Putamen (tissue), 1 donor: ENCODE measurements at regions not wholly inside any gene's neighbourhood (a gene's known extent, or its start where the extent isn't known, plus 50 kb on each side); places are given as distances from the start of the nearest gene placed in this dataset.

ENCODE experiments used
- DNase-seq: peaks from one replicate; pipeline ENCODE4 v3.0.0-alpha.2; 2016; ENCODE audit warnings: low spot score

DNA sequence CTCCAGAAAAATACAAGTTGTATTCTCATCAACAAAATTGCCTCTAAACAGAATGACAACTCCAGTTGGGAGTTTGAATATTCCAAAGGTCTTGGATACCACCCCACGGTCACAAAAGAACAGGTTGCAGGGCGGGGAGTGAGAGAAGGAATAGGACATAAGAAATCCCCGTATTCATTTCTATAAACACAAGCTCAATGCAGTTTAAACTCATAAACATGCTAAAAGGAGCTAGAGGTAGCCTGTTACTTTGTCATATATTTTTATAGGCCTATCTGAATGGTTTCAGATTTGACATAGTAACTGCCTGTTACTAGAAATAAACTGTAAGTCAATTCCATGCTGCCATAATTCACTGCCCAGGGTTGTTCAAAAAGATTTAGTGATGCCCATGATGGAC, 567.5 kb downstream of the BCL11A start:
- no peak for DNase-seq

DNA sequence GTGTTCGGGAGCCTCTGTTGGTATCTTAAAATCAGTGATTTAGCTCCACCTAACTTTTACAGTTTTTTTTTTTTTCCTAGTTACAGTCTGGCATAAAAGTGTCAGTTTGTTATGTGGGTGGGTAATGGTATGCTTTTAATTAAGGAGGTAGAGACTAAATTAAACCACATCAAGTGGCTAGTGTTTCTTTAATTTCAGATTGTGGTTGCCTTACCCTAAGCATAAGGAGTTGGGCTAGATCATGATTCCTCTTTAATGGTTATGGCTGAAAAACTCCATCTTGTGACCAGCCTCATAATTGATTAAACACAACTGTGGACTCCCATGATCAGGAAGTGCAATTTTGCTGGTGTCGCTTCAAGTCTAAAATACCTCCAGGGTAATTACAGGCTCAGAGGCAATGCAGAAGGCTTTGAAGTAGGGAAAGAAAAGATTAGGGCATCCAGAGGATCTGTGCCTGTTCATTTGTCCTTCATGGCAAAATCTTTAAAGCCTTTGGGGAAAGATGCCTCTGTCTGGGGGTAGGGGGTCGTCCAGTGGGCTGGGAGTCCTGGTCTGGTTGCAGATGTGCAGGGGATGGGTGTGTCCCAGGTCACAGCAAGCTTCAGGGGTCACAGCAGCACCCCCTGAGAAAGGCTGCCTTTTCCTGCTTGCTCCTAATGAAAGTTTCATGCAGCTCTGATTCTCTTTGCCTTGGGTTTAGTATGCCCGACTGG, 579.2 kb downstream of the BCL11A start:
- no peak for DNase-seq

DNA sequence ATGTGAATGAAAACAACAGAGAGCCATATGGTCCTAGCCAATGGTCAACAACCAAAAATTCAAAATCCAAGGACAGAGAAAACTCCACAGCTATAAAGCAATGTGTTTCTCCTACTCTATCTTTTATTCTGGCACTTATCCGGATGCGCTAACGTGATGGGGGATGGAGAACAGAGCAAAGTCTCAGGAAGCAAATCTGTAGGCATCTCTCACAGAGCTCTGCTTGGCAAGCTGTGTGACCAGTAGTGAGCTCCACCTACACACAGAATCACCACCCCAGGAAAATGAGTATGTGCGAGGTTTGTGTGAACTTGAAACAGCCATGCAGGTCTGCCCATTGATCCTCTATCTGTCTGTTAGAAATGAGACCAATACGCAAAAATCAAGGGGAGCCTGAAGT, 584.3 kb downstream of the BCL11A start:
- no peak for DNase-seq

DNA sequence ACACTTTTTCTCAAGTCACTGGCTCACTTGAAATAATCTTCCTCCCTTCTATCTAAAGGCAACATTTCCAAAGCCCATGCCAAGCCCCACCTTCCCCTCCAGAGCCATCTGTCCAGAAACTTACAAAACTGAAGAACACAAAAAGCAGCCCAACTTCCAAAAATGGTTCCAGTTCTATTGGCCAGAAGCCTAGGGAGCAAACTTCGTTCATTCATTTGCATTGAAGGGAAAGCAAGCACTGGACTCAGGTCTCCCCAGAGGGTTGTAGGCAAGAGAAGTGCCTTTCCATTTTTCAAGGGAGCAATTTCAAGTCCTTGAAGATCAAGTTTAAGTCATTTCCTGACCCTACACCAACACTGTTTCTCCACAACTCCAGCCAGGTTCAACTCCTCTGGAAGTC, 585.0 kb downstream of the BCL11A start:
- DNase-seq: no peak

DNA sequence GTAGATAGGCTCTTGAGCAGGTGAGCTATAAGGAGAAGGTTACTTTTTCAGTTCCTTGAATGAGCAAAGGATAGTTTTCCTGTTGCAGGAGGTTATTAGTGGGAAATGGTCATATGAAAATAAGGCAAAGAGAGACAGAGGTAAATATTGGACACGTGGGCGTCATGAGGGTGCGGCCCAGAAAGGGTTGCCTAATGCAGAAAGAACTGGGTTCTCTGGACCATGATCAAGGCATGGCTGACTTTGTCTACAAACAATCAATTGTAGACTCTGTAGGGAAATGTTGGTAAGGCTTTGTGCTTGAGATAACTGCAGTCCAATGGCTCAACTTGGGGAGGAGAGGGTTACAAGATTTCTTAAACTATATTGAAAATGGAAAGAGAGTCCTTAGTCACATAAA, 585.8 kb downstream of the BCL11A start:
- DNase-seq: no peak

DNA sequence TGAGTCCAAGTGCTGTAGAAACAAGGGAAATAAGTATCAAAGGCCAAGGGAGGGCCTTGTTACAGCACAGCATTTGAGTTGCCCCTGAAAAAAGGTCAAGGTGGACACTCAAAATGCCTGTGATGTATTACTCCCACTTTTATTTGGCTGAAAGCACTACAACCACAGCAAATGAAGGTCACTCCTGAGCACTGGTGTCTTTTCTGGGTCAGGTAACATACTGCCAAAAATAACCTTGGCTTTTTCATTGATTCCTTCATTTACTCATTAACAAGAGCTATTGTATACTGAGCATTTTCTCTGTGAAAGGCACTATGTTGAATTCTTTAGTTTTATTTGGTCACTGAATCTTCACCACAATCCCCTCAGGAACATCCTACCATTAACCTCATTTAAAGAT, 590.3 kb downstream of the BCL11A start:
- DNase-seq: no peak

DNA sequence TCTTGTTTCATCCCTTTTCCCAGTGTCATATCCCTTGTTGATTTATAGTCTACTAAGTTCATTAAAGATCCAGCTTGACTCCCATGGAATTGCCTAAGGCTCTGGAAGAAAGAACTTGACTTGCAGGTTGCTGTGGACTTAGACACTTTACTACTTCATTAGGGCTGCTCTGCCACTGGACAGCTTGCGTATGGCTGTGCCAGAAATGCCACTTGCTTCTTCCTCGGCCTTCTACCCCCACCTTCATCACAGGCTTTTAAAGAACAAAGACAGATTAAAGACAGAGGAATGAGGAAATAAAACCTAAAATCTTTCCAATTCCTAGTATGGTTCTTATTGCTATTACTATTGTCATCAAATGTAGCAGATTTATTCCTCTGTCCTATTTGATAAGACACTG, 591.7 kb downstream of the BCL11A start:
- DNase-seq: no peak

DNA sequence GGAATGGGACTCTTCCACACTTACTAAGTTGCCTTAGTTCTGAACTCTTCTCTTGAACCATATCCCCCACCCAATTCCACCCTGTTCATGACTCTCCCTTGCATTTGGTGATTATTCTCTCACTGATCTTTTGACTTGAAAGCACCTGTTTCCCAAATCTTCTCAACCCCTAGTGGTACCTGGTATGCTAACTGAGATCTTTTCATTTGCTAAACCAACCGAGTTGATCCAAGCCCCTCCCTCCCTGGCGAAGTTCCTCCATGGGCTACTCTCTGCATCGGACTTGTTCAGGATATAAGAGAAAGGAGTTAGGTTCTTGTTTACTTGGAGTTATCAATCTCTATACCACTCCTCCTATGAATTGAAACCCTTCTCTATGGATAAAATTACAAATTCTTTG, 593.5 kb downstream of the BCL11A start:
- DNase-seq: no peak

DNA sequence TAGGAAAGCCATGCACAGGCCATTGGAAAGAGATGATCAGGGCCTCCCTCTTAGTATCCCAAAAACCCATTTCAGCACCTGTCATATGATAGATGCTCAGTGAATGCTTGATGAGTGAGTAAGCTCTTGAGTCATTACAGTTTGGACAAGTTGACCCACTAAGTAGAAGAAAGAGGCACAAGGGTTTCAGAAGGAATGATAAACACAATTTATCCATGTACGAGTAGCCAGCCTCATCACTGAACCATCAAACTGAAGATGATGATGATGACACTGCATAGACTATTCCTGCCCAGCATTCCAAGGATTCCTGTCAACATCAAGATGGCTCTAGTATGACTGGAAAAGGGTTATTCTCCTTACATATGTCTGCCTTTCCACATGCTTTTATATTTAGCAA, 596.0 kb downstream of the BCL11A start:
- no peak for DNase-seq

DNA sequence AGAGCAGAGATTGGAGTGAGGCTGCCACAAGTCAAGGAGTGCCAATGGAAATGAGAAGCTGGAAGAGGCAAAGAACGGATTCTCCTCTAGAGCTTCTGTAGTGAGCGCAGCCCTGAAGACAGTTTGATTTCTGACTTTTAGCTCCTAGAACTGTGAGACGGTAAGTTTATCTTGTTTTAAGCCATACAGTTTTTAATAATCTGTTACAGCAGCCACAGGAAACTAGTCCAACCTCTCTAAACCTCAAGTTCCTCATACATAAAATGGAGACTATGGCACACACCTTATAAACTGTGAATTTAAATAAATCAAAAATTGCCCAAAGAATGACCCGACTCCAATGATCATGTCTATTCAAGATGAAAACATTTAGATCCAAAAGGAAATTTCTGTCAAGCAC, 596.5 kb downstream of the BCL11A start:
- no peak for DNase-seq

DNA sequence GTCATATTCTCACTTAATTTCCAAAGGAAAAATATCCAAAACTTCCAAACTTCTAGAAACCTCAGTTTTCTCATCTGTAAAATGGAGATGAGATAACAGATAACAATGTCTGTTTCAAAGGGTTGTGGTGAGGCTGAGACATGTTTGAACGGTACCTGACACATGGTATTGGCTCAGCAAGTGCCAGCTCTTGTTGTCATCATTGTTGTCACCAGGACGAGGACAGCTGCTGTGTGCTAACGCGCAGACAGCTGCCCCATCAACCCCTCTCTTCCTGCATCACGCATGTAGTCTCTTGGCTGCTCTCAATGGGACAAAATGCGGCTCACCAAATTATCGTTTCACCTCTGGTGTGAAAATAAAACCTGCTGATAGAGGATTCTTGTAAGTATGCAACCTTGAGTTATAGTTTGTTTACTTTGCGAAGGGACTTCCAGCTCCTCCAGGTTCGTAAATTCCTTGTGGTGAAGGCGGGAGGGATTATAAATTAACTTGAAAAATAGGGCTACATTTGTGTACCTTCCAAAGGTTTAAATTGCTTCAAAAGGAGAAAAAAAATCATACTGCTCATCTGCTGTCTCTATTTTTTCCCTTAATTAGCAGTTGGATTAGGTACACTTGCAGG, 605.4 kb downstream of the BCL11A start:
- DNase-seq: no peak

DNA sequence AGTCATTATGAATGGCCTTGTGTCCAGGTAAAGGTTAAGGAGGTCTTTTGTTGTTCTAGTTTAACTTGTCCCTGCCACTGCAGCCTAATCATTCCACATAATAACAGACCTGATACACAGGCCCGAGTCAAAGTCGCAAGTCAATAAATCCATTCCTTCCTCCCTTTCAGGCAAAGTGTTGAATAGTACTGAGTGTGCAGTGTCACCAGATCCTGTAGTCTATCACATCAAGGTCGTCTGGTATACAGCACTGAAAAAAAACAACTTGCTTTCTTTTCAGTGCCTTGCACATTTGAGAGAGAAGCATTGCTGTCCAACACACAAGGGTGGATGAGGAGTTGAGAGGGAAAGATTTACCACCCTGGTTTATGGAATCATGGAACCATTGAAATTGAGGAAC, 606.2 kb downstream of the BCL11A start:
- no peak for DNase-seq

DNA sequence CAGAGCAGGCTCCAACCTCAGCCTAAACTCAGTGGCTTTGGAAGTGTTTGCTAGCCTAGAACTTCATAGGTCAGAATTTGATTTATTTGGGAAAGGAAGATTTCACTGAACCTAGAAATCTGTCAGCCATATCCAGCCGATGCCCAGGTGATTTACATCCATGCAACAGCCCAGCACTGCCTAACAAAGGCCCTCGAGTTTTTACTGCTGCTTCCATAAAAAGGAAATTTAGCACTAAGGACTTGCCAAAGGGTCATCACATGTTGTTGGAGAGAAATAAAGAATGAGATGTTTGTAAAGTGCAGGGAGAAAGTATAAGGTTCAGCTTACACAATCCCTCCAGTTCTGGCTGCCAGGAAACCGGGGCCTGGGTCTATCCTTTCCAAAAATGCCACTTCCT, 614.2 kb downstream of the BCL11A start:
- DNase-seq: no peak

DNA sequence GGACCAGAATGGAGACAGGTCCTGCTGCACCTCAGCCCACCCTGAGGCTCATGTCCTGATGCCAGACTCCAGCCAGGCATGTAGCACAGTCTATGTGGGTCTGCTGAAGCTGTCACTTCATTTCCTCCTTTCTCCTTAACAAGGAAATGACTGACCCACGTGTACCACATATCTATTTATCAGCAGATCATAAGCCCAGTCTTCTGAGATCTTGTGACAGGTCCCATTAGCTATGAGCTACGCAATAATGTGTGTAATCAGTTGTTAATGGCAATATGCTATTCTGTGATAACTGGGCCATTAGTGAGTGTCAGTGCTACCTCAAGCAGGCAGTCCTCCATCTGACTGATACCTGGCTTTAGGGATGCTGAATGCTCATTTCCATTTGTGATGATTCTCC, 615.3 kb downstream of the BCL11A start:
- no peak for DNase-seq

DNA sequence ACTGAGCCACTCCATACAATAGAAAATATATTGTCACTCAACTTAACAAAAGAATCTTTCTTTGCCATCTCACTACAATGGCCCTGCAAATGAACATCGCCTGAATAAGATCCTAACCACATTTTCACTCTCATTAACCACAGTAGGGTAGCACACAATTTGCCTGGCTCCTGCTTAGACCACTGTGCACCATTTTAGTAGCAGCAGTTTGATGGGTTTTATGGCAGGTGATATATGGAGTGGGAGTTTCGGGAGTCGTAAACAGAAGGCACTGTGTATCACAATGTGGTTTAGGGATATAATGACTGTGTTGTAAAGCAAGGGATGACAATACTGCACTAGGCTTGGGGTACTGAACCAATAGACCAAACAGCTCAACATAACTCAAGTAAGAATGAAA, 617.4 kb downstream of the BCL11A start:
- no peak for DNase-seq

DNA sequence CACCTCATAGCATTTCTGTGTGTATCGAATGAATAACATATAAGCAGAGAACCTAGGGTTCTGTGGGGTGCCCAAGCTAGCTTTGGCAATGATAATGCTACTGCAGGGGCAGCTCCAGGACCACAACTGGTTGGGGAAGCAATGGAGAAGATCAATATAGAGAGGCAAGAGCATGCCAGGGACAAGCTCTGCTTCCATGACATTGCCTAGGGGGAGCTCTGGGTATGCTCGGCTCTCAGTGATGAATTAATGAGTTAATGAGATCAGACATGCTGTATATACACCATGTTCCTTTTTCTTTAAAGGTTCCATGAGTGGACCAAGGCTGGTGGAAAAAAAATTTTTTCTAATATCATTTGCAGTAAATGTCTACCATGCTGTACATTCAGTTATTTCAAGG, 618.4 kb downstream of the BCL11A start:
- DNase-seq: no peak

DNA sequence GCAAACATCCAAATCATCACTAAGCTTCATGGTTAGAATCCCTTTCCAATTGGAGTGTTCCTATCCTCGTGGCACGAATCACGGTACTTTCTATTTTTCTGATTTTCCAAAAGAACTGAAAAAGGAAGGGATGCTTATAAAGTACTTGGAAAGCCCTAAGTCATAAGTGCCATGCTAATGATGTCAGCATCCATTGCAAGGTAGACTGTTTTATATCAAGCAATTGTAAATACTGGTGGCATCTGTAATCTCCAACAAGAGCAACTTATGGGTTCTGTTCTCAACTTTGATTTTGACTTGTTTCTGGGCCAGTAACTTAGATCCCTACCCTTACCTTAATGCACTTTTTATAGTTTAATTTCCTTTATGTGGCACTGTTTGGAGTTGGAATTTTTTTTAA, 619.5 kb downstream of the BCL11A start:
- DNase-seq: no peak

DNA sequence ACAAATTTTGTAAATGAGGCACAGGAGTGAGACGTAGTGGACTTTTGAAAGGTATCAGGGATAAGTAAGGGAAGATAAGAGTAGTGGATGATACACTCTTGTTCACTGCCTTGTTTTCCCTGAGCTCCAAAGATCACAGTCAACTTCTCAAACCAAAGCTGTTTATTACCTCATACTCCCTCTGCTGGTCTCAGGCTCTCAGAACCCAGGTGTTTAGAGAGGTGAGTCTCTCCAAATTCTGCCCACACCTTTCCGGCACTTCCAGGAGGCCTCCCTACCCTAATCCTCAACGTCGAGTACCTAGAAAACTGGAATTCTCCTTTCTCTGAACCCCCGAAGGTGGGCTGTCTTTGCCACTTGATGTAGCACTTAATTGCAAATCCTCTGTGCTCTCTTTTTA, 621.1 kb downstream of the BCL11A start:
- no peak for DNase-seq

DNA sequence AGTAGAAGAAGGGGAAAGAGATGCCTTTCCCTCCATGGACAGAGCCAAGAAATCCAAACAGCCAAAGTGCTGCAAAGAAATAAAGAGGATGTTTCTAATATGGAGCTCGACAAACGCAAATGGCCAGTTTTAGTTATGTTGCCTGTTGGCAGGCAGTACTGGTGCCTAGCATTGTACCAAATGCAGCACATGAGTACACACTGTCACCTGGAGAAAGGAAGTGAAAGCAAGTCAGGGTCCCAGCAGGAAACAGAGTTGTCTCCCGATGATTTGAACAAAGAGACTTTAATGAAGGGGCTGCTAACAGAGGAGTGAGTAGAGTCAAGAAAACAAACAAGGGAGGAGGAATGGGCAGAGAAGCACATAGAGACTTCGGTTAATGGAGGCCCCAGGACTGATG, 623.0 kb downstream of the BCL11A start:
- DNase-seq: no peak

DNA sequence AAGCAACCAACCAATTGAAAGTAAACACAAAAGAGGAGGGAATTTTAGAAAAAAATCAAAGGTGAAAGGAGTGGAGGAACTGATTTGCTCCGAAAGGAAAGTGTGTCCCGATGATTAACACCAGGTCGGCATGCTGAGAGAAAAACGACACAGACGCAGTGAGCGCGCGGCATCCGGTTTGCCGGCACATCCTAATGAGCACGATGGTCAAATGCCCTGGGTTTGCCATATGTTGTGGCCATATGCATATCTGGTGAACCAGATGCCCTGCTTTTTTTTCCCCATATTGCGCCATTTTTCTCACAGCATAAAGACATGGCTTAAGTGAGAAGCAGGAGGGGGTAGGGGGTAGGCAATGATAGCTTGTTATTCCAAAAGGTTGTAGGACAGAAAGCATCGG, 626.7 kb downstream of the BCL11A start:
- no peak for DNase-seq

DNA sequence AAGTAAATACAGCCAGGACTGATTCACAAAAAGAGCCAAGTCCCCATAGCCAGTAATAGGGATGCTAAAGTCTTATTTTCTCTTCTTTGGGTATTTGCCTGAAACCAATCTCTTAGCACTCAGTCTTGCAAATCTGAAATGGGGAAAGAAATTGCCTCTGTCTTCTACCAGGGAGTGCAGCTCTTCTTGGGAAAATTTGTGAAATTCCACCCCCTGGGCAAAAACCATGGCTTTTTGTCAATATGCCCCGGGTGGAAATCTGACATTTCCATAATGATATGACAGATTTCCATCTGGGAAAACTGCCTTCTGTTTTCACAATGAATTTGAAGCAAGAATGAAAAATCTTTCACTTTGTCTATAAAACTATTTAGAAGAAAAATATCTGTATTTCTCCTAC, 628.1 kb downstream of the BCL11A start:
- no peak for DNase-seq

DNA sequence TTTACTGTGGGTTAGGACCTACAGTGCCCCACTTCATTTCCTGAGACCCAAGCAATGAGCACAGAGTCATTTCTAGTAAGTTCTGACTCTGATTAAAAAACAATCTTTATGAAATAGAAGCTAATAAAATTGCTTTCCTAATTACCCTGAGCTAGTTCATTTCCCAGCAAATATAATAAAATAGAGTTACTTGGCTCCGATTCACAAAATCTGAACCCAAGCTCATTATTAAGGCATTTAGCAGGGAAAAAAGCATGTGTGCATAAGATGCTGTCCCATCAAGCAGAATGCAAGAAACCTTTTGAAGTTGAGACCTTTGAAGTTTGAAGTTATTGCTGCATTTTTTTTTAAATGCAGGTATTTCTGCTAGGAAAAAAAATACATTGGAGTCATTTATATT, 629.1 kb downstream of the BCL11A start:
- DNase-seq: no peak

DNA sequence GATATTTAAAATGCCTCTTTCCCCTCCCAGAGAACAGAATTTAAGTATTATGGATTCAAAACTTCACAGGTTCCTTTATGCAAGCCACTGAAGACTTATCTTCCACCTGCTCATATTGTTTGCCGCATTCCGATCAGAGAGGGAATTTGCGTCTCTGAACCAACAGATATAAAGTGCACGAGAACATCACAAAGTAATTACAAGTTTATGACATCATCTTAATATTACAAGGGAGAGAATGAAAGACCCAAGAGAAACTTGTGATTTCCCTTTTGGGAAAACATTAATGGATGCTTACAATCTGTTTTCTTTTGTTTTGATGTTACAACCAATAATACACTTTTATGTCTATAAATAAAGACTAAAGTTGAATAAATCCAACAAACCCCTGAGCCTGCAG, 631.0 kb downstream of the BCL11A start:
- no peak for DNase-seq

DNA sequence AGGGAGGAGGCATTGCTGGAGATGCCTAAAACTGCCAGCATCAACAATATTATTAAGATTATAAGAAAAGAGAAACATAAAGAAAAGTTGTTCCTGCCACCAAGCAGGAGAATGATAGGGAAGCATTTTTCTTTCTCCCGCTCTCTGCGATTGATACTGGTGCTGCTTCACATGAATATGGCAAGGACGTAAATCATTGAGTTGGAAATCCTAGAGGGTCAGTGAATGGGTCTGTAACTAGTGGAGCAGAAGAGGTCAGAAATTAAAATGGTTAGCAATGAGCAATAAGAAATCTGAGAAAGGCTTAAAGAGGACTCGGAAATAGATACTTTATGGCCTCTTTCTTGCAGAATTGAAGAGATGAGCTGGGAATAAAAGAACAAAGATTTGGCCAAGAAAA, 631.7 kb downstream of the BCL11A start:
- no peak for DNase-seq
